IMR-90 (cell line): ENCODE measurements at regions not wholly inside any gene's neighbourhood (a gene's known extent, or its start where the extent isn't known, plus 50 kb on each side); places are given as distances from the start of the nearest gene placed in this dataset.

Source experiments
- ATAC-seq: fragments of 200-7000 bp; cut with Tn5 transposase; 2 replicates; pipeline ENCODE4 v1.9.1; 2020; ENCODE audit warnings: low read depth, mild to moderate bottlenecking, moderate library complexity
- BruUV-seq: library from RNA; stranded (reverse); fragments of 400-500 nt; replicated peaks from 2 replicates; lab custom pipeline; 2021; lab: Mats Ljungman, UMichigan
- CTCF ChIA-PET: fragments of 300-600 bp; formaldehyde crosslinking; extraction: SDS; loops from one replicate; lab custom pipeline; 2021; ENCODE audit warnings: antibody characterized with exemption; lab: Yijun Ruan, JAX
- POLR2A ChIA-PET: fragments of 300-600 bp; sonication (Branson Sonifier 250); formaldehyde crosslinking; loops from one replicate; lab custom pipeline; 2022; ENCODE audit warnings: antibody characterized with exemption; ENCODE audit not compliant: unreplicated experiment; lab: Charles Lee
- DNase-seq: peaks from one replicate; pipeline ENCODE4 v3.0.0; 2013
- H2AFZ ChIP-seq: replicated peaks from 2 replicates; pipeline ENCODE3; 2013; ENCODE audit warnings: low read length, mild to moderate bottlenecking; ENCODE audit not compliant: poor library complexity
- H2AK5ac ChIP-seq: 2 replicates; pipeline ENCODE4 v1.6.1; 2013; ENCODE audit warnings: low read depth, low read length, inconsistent platforms
- H2AK9ac ChIP-seq: replicated peaks from 2 replicates; pipeline ENCODE3; 2013; ENCODE audit warnings: mild to moderate bottlenecking, low read depth, low read length, moderate library complexity; ENCODE audit not compliant: poor library complexity
- H2BK120ac ChIP-seq: 2 replicates; pipeline ENCODE4 v1.6.1; 2013; ENCODE audit warnings: low read depth, low read length, inconsistent platforms
- H2BK15ac ChIP-seq: 3 replicates; pipeline ENCODE4 v1.6.1; 2013; ENCODE audit warnings: low read depth, low read length, inconsistent platforms
- H2BK20ac ChIP-seq: 2 replicates; pipeline ENCODE4 v1.6.1; 2013; ENCODE audit warnings: low read depth, mild to moderate bottlenecking, inconsistent platforms, low read length, moderate library complexity
- H2BK5ac ChIP-seq: 2 replicates; pipeline ENCODE4 v1.6.1; 2013; ENCODE audit warnings: mild to moderate bottlenecking, low read depth, low read length, inconsistent platforms; ENCODE audit not compliant: poor library complexity, severe bottlenecking
- H3K14ac ChIP-seq: replicated peaks from 2 replicates; pipeline ENCODE4 v1.6.1; 2013; ENCODE audit warnings: low read depth, low read length, inconsistent platforms
- H3K18ac ChIP-seq: 2 replicates; pipeline ENCODE4 v1.6.1; 2013; ENCODE audit warnings: low read depth, low read length, control low read depth
- H3K23ac ChIP-seq: 2 replicates; pipeline ENCODE4 v1.6.1; 2013; ENCODE audit warnings: low read depth, low read length, inconsistent platforms
- H3K27ac ChIP-seq: 2 replicates; pipeline ENCODE4 v1.5.1; 2013; ENCODE audit warnings: mild to moderate bottlenecking, control low read depth, low read length; ENCODE audit not compliant: insufficient read depth
- H3K27me3 ChIP-seq: 2 replicates; pipeline ENCODE4 v1.6.1; 2013; ENCODE audit warnings: low read length; ENCODE audit not compliant: control insufficient read depth, insufficient read depth
- H3K36me3 ChIP-seq: 2 replicates; pipeline ENCODE4 v1.6.1; 2013; ENCODE audit warnings: low read length, mixed read lengths; ENCODE audit not compliant: control insufficient read depth, insufficient read depth
- H3K4ac ChIP-seq: 2 replicates; pipeline ENCODE4 v1.6.1; 2013; ENCODE audit warnings: low read depth, low read length, inconsistent platforms
- H3K4me1 ChIP-seq: 2 replicates; pipeline ENCODE4 v1.6.1; 2013; ENCODE audit warnings: low read length, mixed read lengths; ENCODE audit not compliant: control insufficient read depth, insufficient read depth
- H3K4me2 ChIP-seq: 2 replicates; pipeline ENCODE4 v1.6.1; 2013; ENCODE audit warnings: low read depth, mild to moderate bottlenecking, control low read depth, low read length, moderate library complexity
- H3K4me3 ChIP-seq: 2 replicates; pipeline ENCODE4 v1.5.1; 2013; ENCODE audit warnings: low read depth, mild to moderate bottlenecking, control low read depth, low read length, moderate library complexity; ENCODE audit not compliant: insufficient read depth
- H3K56ac ChIP-seq: 2 replicates; pipeline ENCODE4 v1.6.1; 2013; ENCODE audit warnings: low read length, inconsistent platforms; ENCODE audit not compliant: insufficient read depth; ENCODE audit errors: extremely low read depth
- H3K79me1 ChIP-seq, 2 experiments: 2 replicates each; pipeline ENCODE4 v1.6.1; 2013; ENCODE audit warnings: low read length in 2 of 2, inconsistent platforms in 1 of 2, low read depth in 1 of 2
- H3K9ac ChIP-seq: 2 replicates; pipeline ENCODE4 v1.6.1; 2013; ENCODE audit warnings: low read depth, low read length, control low read depth
- H3K9me1 ChIP-seq: 2 replicates; pipeline ENCODE4 v1.6.1; 2013; ENCODE audit warnings: low read length, inconsistent platforms; ENCODE audit not compliant: insufficient read depth
- H3K9me3 ChIP-seq: 2 replicates; pipeline ENCODE4 v1.6.1; 2013; ENCODE audit warnings: low read length; ENCODE audit not compliant: control insufficient read depth, insufficient read depth
- H4K20me1 ChIP-seq: 2 replicates; pipeline ENCODE4 v1.6.1; 2013; ENCODE audit warnings: low read length, inconsistent platforms; ENCODE audit not compliant: insufficient read depth
- H4K5ac ChIP-seq: 2 replicates; pipeline ENCODE4 v1.6.1; 2013; ENCODE audit warnings: mild to moderate bottlenecking, low read depth, low read length, control low read depth
- H4K8ac ChIP-seq, 2 experiments: 2 replicates each; pipeline ENCODE4 v1.6.1; 2013; ENCODE audit warnings: low read depth in 2 of 2, low read length in 2 of 2, control low read depth in 1 of 2, inconsistent platforms in 1 of 2
- H4K91ac ChIP-seq: 2 replicates; pipeline ENCODE4 v1.6.1; 2013; ENCODE audit warnings: low read depth, low read length, inconsistent platforms; ENCODE audit not compliant: insufficient read depth
- BHLHE40 ChIP-seq: fragments of 150-350 bp; IDR thresholded peaks from 2 replicates; pipeline ENCODE4 v1.6.1; 2016; ENCODE audit warnings: mild to moderate bottlenecking, low read depth, low read length
- MAFK ChIP-seq: IDR thresholded peaks from 2 replicates; pipeline ENCODE4 v1.6.1; 2012; ENCODE audit warnings: low read depth, low read length, improper control_type of control experiment
- RCOR1 ChIP-seq: IDR thresholded peaks from 2 replicates; pipeline ENCODE4 v1.6.1; 2012; ENCODE audit warnings: mild to moderate bottlenecking, low read length, improper control_type of control experiment; ENCODE audit not compliant: insufficient replicate concordance
- WGBS, 2 experiments: methylation state at CpG; one replicate each; pipeline versions ENCODE4 v1.1.5 to v1.1.7; 2013; ENCODE audit warnings: missing lambda C conversion rate in 2 of 2; ENCODE audit not compliant: insufficient read length in 1 of 2; ENCODE audit errors: extremely low coverage in 2 of 2; 5-methylcytosine and 5-hydroxymethylcytosine counted together
- dilution Hi-C: fragments of 300-500 bp; cut with HindIII; formaldehyde crosslinking; loops from one replicate; pipeline ENCODE4 v1.14.3; 2018; ENCODE audit warnings: low sequenced_read_pairs; ENCODE audit not compliant: unreplicated experiment
- in situ Hi-C: fragments of 300-500 bp; cut with MboI; formaldehyde crosslinking; loops from 3 replicates; pipeline ENCODE4 v1.14.3; 2019; ENCODE audit warnings: low sequenced_read_pairs, inconsistent platforms, mixed read lengths
- intact Hi-C: fragments of 100-400 bp; cut with micrococcal nuclease; formaldehyde crosslinking; loops from 2 replicates; pipeline ENCODE4 v1.10.0; 2022

DNA sequence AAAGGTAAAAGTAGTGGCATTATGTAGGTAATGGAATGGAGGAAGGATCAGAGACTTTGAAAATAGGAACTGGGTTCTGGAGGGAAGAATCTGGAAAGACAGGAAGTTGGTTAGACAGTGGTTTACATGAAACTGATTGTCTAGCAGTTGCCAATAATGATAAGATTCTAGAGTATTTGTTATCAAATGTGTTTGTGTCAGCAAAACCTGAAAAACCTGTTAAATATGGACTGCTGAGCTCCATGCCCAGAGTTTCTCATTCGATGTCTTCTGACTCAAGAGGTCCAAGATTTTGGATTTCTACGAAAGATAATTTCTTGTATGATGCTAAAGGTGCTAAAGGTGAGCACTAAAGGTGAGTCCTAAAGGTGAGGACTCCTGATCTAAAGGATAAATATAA, 515.0 kb upstream of the TUSC1 start:
- H3K36me3 ChIP-seq, result no peaks in the 10 kb centered on the region
- CTCF ChIA-PET, result no interaction called here
- no TSS peak for BruUV-seq

More for the DNA sequence above, 515.0 kb upstream of the TUSC1 start:
- Histone ChIP-seq H3K4me3 (no peak overlapping the region), H3K9ac (no peak overlapping the region), H4K5ac (no peak overlapping the region), H3K14ac (no peak overlapping the region), H2AK9ac (no peak overlapping the region), H3K4me1 (no peaks in the 10 kb centered on the region), H3K9me3 (peaks cover 5% of the 10 kb centered on the region), H2BK15ac (no peak overlapping the region), H3K27me3 (no peaks in the 10 kb centered on the region), H3K18ac (no peak overlapping the region), H4K20me1 (no peaks in the 10 kb centered on the region), H2BK20ac (no peak overlapping the region), H3K56ac (no peak overlapping the region), H3K79me1 (no peaks in the 10 kb centered on the region), H3K4me2 (no peak overlapping the region), H2BK120ac (no peak overlapping the region), H3K27ac (no peak overlapping the region), H2AFZ (no peak overlapping the region), H4K91ac (no peak overlapping the region), H2BK5ac (no peak overlapping the region), H3K23ac (no peak overlapping the region), H4K8ac (no peak overlapping the region), H3K9me1 (no peaks in the 10 kb centered on the region), H2AK5ac (no peak overlapping the region), H3K4ac (no peak overlapping the region)
- in situ Hi-C loops (no loop called here), intact Hi-C loops (no loop called here), dilution Hi-C loops (no loop called here)
- ATAC-seq, result no peak
- 65% methylated on average over 2 of the region's 2 CpGs; no CpG with 5 or more reads in 1 of the 2 experiments for WGBS, 2 experiments
- no peak for TF ChIP-seq BHLHE40
- TF ChIP-seq MAFK, result peak; percentile 59
- no peak for TF ChIP-seq RCOR1
- no peak for DNase-seq
- POLR2A ChIA-PET, result no interaction called here
